ENCODE measurements at regions not wholly inside any gene's neighbourhood (a gene's known extent, or its start where the extent isn't known, plus 50 kb on each side); places are given as distances from the start of the nearest gene placed in this dataset.

DNA sequence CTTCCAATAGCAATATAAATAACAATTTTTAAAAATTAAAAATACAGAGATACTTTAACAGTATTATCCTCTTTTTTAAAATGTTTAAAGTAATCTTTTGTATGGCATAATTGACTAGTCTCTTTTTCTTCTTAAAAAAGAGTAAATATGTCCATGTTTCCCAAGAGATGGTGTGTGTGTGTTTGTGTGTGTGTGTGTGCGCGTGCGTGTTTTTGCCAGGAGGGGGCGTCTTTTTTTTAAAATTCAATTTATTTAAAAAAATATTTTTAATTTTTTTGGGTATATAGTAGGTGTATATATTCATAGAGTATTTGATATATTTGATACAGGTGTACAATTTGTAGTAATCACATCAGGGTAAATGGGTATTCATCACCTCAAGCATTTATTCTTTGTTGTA, 1073.7 kb downstream of the PCDH7 start:
- TF ChIP-seq, protein P1, sequence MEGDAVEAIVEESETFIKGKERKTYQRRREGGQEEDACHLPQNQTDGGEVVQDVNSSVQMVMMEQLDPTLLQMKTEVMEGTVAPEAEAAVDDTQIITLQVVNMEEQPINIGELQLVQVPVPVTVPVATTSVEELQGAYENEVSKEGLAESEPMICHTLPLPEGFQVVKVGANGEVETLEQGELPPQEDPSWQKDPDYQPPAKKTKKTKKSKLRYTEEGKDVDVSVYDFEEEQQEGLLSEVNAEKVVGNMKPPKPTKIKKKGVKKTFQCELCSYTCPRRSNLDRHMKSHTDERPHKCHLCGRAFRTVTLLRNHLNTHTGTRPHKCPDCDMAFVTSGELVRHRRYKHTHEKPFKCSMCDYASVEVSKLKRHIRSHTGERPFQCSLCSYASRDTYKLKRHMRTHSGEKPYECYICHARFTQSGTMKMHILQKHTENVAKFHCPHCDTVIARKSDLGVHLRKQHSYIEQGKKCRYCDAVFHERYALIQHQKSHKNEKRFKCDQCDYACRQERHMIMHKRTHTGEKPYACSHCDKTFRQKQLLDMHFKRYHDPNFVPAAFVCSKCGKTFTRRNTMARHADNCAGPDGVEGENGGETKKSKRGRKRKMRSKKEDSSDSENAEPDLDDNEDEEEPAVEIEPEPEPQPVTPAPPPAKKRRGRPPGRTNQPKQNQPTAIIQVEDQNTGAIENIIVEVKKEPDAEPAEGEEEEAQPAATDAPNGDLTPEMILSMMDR (IDR thresholded peaks at IDR 0.05) = no peak
- TF ChIP-seq EP300 (IDR thresholded peaks at IDR 0.05) = no peak
